ENCODE measurements at regions not wholly inside any gene's neighbourhood (a gene's known extent, or its start where the extent isn't known, plus 50 kb on each side); places are given as distances from the start of the nearest gene placed in this dataset.

GRCh38 chr9:15021146-15021545 lies 110.9 kb upstream of the FREM1 start:
- Histone ChIP-seq H3K9me3 (ENCODE audit: low read depth, low read length) (no peaks in the 10 kb centered on the region), H3K4me3 (ENCODE audit: insufficient read depth, low read length) (no peak overlapping the region), H3K27ac (ENCODE audit: low read depth, low read length) (no peak overlapping the region), H2AFZ (ENCODE audit: low read length) (no peak overlapping the region), H3K27me3 (ENCODE audit: insufficient read depth, low read length) (no peaks in the 10 kb centered on the region), H3K4me2 (ENCODE audit: insufficient read depth, low read length) (no peak overlapping the region), H3K4me1 (ENCODE audit: insufficient read depth, low read length) (no peaks in the 10 kb centered on the region), H3K36me3 (ENCODE audit: insufficient read depth, low read length) (no peaks in the 10 kb centered on the region), H4K20me1 (ENCODE audit: insufficient read depth, low read length) (no peaks in the 10 kb centered on the region), H3K79me2 (ENCODE audit: insufficient read depth, low read length) (no peaks in the 10 kb centered on the region)
- TF ChIP-seq, protein P1, sequence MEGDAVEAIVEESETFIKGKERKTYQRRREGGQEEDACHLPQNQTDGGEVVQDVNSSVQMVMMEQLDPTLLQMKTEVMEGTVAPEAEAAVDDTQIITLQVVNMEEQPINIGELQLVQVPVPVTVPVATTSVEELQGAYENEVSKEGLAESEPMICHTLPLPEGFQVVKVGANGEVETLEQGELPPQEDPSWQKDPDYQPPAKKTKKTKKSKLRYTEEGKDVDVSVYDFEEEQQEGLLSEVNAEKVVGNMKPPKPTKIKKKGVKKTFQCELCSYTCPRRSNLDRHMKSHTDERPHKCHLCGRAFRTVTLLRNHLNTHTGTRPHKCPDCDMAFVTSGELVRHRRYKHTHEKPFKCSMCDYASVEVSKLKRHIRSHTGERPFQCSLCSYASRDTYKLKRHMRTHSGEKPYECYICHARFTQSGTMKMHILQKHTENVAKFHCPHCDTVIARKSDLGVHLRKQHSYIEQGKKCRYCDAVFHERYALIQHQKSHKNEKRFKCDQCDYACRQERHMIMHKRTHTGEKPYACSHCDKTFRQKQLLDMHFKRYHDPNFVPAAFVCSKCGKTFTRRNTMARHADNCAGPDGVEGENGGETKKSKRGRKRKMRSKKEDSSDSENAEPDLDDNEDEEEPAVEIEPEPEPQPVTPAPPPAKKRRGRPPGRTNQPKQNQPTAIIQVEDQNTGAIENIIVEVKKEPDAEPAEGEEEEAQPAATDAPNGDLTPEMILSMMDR (IDR thresholded peaks at IDR 0.05; ENCODE audit: extremely low read depth, low read depth, low read length), result no peak
- DNase-seq (ENCODE audit: insufficient read length, low spot score, missing footprints), result no peak

GRCh38 chr9:15018096-15018637 lies 107.9 kb upstream of the FREM1 start:
- no peaks in the 10 kb centered on the region for H3K27me3 ChIP-seq (ENCODE audit: insufficient read depth, low read length)
- H3K4me2 ChIP-seq (ENCODE audit: insufficient read depth, low read length), result no peak overlapping the region
- H2AFZ ChIP-seq (ENCODE audit: low read length), result no peak overlapping the region
- no peaks in the 10 kb centered on the region for H4K20me1 ChIP-seq (ENCODE audit: insufficient read depth, low read length)
- no peaks in the 10 kb centered on the region for H3K79me2 ChIP-seq (ENCODE audit: insufficient read depth, low read length)
- TF ChIP-seq, protein P1 (IDR thresholded peaks at IDR 0.05; ENCODE audit: extremely low read depth, low read depth, low read length), result no peak
- H3K4me1 ChIP-seq (ENCODE audit: insufficient read depth, low read length), result no peaks in the 10 kb centered on the region
- DNase-seq (ENCODE audit: insufficient read length, low spot score, missing footprints), result no peak
- no peaks in the 10 kb centered on the region for H3K9me3 ChIP-seq (ENCODE audit: low read depth, low read length)
- H3K4me3 ChIP-seq (ENCODE audit: insufficient read depth, low read length), result no peak overlapping the region
- H3K36me3 ChIP-seq (ENCODE audit: insufficient read depth, low read length), result no peaks in the 10 kb centered on the region
- H3K27ac ChIP-seq (ENCODE audit: low read depth, low read length), result no peak overlapping the region

DNA sequence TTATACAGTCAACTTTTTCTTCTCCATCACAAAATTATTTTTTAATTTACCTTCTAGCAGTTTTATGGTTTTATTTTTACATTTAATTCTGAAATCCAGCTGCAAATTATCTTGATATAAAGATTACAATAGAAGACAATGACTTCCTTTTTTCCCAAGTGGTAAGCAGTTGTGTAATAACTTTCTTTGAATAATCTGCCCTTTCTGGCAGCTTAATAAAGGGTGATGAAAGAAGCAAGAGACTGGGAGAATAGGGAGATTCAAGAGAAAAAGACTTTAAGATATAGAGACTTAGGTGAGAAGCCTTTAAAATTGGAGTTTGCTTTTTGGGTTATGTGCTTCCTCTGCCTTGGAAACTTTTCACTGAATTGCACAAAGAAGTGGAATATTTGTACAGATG lies 100.4 kb upstream of the FREM1 start:
- Histone ChIP-seq H3K9me3 (ENCODE audit: low read depth, low read length) (no peaks in the 10 kb centered on the region), H3K4me3 (ENCODE audit: insufficient read depth, low read length) (no peak overlapping the region), H2AFZ (ENCODE audit: low read length) (no peak overlapping the region), H3K27me3 (ENCODE audit: insufficient read depth, low read length) (no peaks in the 10 kb centered on the region), H3K36me3 (ENCODE audit: insufficient read depth, low read length) (no peaks in the 10 kb centered on the region), H4K20me1 (ENCODE audit: insufficient read depth, low read length) (no peaks in the 10 kb centered on the region), H3K27ac (ENCODE audit: low read depth, low read length) (no peak overlapping the region), H3K4me1 (ENCODE audit: insufficient read depth, low read length) (no peaks in the 10 kb centered on the region), H3K4me2 (ENCODE audit: insufficient read depth, low read length) (no peak overlapping the region), H3K79me2 (ENCODE audit: insufficient read depth, low read length) (no peaks in the 10 kb centered on the region)
- no peak for DNase-seq (ENCODE audit: insufficient read length, low spot score, missing footprints)
- TF ChIP-seq, protein P1 (IDR thresholded peaks at IDR 0.05; ENCODE audit: extremely low read depth, low read depth, low read length), result no peak

DNA sequence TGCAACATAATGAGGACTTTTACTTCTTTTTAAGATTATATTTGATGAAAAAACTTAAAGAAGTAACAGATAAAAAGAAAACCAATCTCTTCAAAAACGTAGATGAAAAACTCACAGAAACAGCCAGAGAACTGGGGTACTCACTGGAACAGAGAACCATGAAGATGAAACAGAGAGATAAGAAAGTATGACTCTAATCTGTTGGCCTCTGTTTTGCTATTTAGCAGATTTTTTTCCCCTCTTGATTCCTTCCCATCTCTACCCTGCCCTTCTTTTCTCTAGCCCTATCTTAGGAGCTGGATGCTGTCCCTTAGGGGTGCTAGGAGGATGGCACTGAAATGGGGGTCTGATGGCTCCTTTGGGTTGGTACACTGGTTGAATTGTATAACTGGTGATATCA lies 97.5 kb upstream of the FREM1 start:
- DNase-seq (ENCODE audit: insufficient read length, low spot score, missing footprints), result no peak
- Histone ChIP-seq H2AFZ (ENCODE audit: low read length) (no peak overlapping the region), H3K4me3 (ENCODE audit: insufficient read depth, low read length) (no peak overlapping the region), H3K27ac (ENCODE audit: low read depth, low read length) (no peak overlapping the region), H3K36me3 (ENCODE audit: insufficient read depth, low read length) (no peaks in the 10 kb centered on the region), H4K20me1 (ENCODE audit: insufficient read depth, low read length) (no peaks in the 10 kb centered on the region), H3K4me1 (ENCODE audit: insufficient read depth, low read length) (no peaks in the 10 kb centered on the region), H3K9me3 (ENCODE audit: low read depth, low read length) (no peaks in the 10 kb centered on the region), H3K4me2 (ENCODE audit: insufficient read depth, low read length) (no peak overlapping the region), H3K27me3 (ENCODE audit: insufficient read depth, low read length) (no peaks in the 10 kb centered on the region), H3K79me2 (ENCODE audit: insufficient read depth, low read length) (no peaks in the 10 kb centered on the region)
- TF ChIP-seq, protein P1 (IDR thresholded peaks at IDR 0.05; ENCODE audit: extremely low read depth, low read depth, low read length), result no peak

Data from osteoblast (primary cell).